Panc1 (cell line): ENCODE measurements at regions not wholly inside any gene's neighbourhood (a gene's known extent, or its start where the extent isn't known, plus 50 kb on each side); places are given as distances from the start of the nearest gene placed in this dataset.

Source experiments
- ATAC-seq: fragments of 200-7000 bp; cut with Tn5 transposase; 2 replicates; pipeline ENCODE4 v1.9.1; 2020; ENCODE audit warnings: mild to moderate bottlenecking, moderate library complexity
- BruUV-seq: library from RNA; stranded (reverse); fragments of 400-500 nt; replicated peaks from 2 replicates; lab custom pipeline; 2021; lab: Mats Ljungman, UMichigan
- CTCF ChIA-PET: fragments of 300-600 bp; sonication (Branson Sonifier 250); formaldehyde crosslinking; loops from one replicate; lab custom pipeline; 2022; ENCODE audit warnings: antibody characterized with exemption; lab: Charles Lee
- POLR2A ChIA-PET: fragments of 300-600 bp; sonication (Branson Sonifier 250); formaldehyde crosslinking; loops from one replicate; lab custom pipeline; 2022; ENCODE audit warnings: antibody characterized with exemption; lab: Charles Lee
- DNase-seq: peaks from one replicate; pipeline ENCODE4 v3.0.0-alpha.2; 2010; ENCODE audit warnings: low read depth, low spot score
- H3K27ac ChIP-seq: 2 replicates; pipeline ENCODE4 v1.5.1; 2011; ENCODE audit warnings: mild to moderate bottlenecking, low read length, inconsistent platforms
- H3K27me3 ChIP-seq: fragments of 200-500 bp; sonication (Bioruptor generic); 2 replicates; pipeline ENCODE4 v1.6.0; 2014; ENCODE audit warnings: low read length, inconsistent platforms; ENCODE audit not compliant: control insufficient read depth, insufficient read depth
- H3K36me3 ChIP-seq: fragments of 200-500 bp; sonication (Bioruptor generic); 2 replicates; pipeline ENCODE4 v1.5.1; 2014; ENCODE audit warnings: inconsistent platforms, mild to moderate bottlenecking, low read length, moderate library complexity; ENCODE audit not compliant: control insufficient read depth, insufficient read depth
- H3K4me1 ChIP-seq: 2 replicates; pipeline ENCODE4 v1.5.1; 2011; ENCODE audit warnings: inconsistent platforms, mild to moderate bottlenecking, low read length, moderate library complexity; ENCODE audit not compliant: control insufficient read depth, insufficient read depth
- H3K4me3 ChIP-seq, 2 experiments: 2 replicates each; pipeline ENCODE4 v1.5.1; 2011 to 2012; ENCODE audit warnings: low read depth in 2 of 2, low read length in 2 of 2, mild to moderate bottlenecking in 2 of 2, inconsistent platforms in 1 of 2, moderate library complexity in 1 of 2
- H3K9me3 ChIP-seq: fragments of 200-500 bp; sonication (Bioruptor generic); 2 replicates; pipeline ENCODE4 v1.5.1; 2014; ENCODE audit warnings: low read depth, mild to moderate bottlenecking, inconsistent platforms, low read length, moderate library complexity; ENCODE audit not compliant: control insufficient read depth, insufficient read depth
- POLR2AphosphoS5 ChIP-seq: IDR thresholded peaks from 2 replicates; pipeline ENCODE4 v1.6.1; 2012; ENCODE audit warnings: mild to moderate bottlenecking, low read depth, low read length, moderate library complexity
- SIN3A ChIP-seq: IDR thresholded peaks from 2 replicates; pipeline ENCODE4 v1.6.1; 2012; ENCODE audit warnings: low read depth, mild to moderate bottlenecking, low read length, moderate library complexity, borderline replicate concordance; ENCODE audit not compliant: insufficient read depth
- TCF7L2 ChIP-seq: IDR thresholded peaks from 2 replicates; pipeline ENCODE4 v1.6.1; 2011; ENCODE audit warnings: mild to moderate bottlenecking, low read depth, low read length, inconsistent platforms
- in situ Hi-C: cut with HindIII; loops from 2 replicates; pipeline ENCODE4 v1.10.0; 2016; ENCODE audit warnings: low sequenced_read_pairs, low pct_unique_long_range_greater_than_20kb
- intact Hi-C: fragments of 100-400 bp; cut with micrococcal nuclease; formaldehyde crosslinking; loops from one replicate; pipeline ENCODE4 v1.10.0; 2022; ENCODE audit not compliant: unreplicated experiment
- TF ChIP-seq, protein P1 (sequence below): fragments of 450-650 bp; IDR thresholded peaks from 2 replicates; pipeline ENCODE4 v1.5.1; 2017; ENCODE audit warnings: mild to moderate bottlenecking
- TF ChIP-seq, protein P2 (sequence below), 2 experiments: IDR thresholded peaks; 2 replicates each; pipeline ENCODE4 v1.6.1; 2011 to 2012; ENCODE audit warnings: low read depth in 2 of 2, control low read depth in 1 of 2, low read length in 1 of 2, mild to moderate bottlenecking in 1 of 2, moderate library complexity in 1 of 2; ENCODE audit not compliant: insufficient read depth in 1 of 2

DNA sequence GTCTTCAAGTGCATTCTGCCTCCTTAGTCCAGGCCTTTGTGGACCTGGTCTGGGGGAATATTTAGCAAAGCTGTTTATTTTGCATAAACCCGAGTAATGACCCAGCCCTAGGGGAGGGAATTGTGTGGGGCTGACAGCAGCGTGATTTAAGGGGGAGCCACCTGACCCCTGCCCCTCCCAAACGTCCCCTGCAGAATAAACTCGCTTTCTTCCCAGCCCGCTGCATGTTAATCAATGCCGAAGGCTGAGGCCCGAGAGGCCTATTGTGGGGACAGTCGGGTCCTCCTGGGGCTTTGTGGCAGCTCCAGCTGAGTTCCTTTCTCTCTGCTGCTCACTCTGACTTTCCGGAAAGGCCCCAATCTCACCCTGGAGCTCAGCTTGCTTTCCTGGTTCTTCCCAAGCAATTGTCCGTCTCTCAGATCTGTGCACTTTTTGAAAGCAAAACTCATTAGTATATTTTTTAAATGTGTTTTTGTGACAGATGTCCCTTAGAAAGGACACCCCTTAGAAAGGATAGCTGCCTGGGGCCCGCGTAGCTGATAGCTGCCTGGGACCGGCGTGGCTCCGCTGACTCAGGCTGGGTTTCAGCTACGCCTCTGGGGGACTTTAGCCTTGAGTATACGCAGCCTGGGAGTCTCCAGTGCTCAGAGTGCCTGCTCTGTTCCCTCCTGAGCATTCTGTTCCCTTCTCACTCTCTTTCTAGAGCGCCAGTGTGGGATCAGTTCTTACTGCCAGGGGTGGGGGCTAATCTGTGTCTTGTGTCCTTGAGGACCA is 158.3 kb downstream of the GLI2 start:
- H3K9me3 ChIP-seq: no peaks in the 10 kb centered on the region
- H3K27me3 ChIP-seq: no peaks in the 10 kb centered on the region
- no TSS peak for BruUV-seq
- 0 out of 2 replicates have a peak, but pooled peaks have one; percentile 44 for ATAC-seq
- DNase-seq: no peak
- no peaks in the 10 kb centered on the region for H3K4me1 ChIP-seq
- in situ Hi-C loops: no loop called here
- no peak overlapping the region for H3K4me3 ChIP-seq
- CTCF ChIA-PET: no interaction called here
- H3K27ac ChIP-seq: no peak overlapping the region
- POLR2A ChIA-PET: no interaction called here
- TF ChIP-seq, protein P1, sequence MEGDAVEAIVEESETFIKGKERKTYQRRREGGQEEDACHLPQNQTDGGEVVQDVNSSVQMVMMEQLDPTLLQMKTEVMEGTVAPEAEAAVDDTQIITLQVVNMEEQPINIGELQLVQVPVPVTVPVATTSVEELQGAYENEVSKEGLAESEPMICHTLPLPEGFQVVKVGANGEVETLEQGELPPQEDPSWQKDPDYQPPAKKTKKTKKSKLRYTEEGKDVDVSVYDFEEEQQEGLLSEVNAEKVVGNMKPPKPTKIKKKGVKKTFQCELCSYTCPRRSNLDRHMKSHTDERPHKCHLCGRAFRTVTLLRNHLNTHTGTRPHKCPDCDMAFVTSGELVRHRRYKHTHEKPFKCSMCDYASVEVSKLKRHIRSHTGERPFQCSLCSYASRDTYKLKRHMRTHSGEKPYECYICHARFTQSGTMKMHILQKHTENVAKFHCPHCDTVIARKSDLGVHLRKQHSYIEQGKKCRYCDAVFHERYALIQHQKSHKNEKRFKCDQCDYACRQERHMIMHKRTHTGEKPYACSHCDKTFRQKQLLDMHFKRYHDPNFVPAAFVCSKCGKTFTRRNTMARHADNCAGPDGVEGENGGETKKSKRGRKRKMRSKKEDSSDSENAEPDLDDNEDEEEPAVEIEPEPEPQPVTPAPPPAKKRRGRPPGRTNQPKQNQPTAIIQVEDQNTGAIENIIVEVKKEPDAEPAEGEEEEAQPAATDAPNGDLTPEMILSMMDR: no peak
- TF ChIP-seq POLR2AphosphoS5 (no peak), SIN3A (no peak), TCF7L2 (no peak)
- TF ChIP-seq, protein P2, sequence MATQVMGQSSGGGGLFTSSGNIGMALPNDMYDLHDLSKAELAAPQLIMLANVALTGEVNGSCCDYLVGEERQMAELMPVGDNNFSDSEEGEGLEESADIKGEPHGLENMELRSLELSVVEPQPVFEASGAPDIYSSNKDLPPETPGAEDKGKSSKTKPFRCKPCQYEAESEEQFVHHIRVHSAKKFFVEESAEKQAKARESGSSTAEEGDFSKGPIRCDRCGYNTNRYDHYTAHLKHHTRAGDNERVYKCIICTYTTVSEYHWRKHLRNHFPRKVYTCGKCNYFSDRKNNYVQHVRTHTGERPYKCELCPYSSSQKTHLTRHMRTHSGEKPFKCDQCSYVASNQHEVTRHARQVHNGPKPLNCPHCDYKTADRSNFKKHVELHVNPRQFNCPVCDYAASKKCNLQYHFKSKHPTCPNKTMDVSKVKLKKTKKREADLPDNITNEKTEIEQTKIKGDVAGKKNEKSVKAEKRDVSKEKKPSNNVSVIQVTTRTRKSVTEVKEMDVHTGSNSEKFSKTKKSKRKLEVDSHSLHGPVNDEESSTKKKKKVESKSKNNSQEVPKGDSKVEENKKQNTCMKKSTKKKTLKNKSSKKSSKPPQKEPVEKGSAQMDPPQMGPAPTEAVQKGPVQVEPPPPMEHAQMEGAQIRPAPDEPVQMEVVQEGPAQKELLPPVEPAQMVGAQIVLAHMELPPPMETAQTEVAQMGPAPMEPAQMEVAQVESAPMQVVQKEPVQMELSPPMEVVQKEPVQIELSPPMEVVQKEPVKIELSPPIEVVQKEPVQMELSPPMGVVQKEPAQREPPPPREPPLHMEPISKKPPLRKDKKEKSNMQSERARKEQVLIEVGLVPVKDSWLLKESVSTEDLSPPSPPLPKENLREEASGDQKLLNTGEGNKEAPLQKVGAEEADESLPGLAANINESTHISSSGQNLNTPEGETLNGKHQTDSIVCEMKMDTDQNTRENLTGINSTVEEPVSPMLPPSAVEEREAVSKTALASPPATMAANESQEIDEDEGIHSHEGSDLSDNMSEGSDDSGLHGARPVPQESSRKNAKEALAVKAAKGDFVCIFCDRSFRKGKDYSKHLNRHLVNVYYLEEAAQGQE (IDR thresholded peaks at IDR 0.05; ENCODE audit: insufficient read depth in 1 of 2, low read depth in 2 of 2, low read length in 1 of 2): no peak
- H3K36me3 ChIP-seq: no peaks in the 10 kb centered on the region
- intact Hi-C loops: no loop called here

DNA sequence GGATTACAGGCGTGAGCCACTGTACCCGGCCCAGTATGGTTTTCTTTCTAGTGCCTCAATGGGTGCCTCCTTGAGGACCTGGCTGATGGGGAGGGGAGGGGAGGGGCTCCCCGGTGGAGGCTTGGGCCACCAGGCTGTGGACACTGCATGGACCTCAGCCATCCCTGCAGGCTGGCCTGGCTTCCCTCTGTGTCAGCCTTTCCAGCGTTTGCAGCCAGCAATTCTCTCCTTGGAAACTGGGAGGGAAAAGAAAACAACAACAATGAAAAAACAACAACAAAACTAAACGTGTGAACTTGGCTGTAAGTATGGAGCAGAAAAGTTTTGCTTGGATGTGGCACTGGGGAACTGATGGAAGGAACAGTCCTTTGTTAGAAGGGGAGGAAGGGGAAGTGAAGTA is 159.3 kb downstream of the GLI2 start:
- ATAC-seq (no peak), DNase-seq (no peak)
- POLR2A ChIA-PET: no interaction called here
- in situ Hi-C loops (no loop called here), intact Hi-C loops (no loop called here)
- no peak overlapping the region for H3K4me3 ChIP-seq
- no TSS peak for BruUV-seq
- H3K9me3 ChIP-seq: no peaks in the 10 kb centered on the region
- H3K4me1 ChIP-seq: no peaks in the 10 kb centered on the region
- no peaks in the 10 kb centered on the region for H3K27me3 ChIP-seq
- H3K27ac ChIP-seq: no peak overlapping the region
- CTCF ChIA-PET: no interaction called here
- TF ChIP-seq, protein P1: no peak
- TF ChIP-seq TCF7L2 (no peak), SIN3A (no peak), POLR2AphosphoS5 (no peak)
- TF ChIP-seq, protein P2 (IDR thresholded peaks at IDR 0.05; ENCODE audit: insufficient read depth in 1 of 2, low read depth in 2 of 2, low read length in 1 of 2): no peak
- H3K36me3 ChIP-seq: no peaks in the 10 kb centered on the region
